ENCODE measurements at regions not wholly inside any gene's neighbourhood (a gene's known extent, or its start where the extent isn't known, plus 50 kb on each side); places are given as distances from the start of the nearest gene placed in this dataset.
"Not testable (repeated sequence)": the region's sequence is repeated elsewhere in the genome, so short reads cannot be mapped to it uniquely, and the experiment has no call there.

- WGBS, 2 donors = 91 to 92% methylated on average over 26 to 33 of the region's 33 CpGs
- not testable (repeated sequence) for H3K36me3 ChIP-seq (ENCODE audit: control insufficient read depth in 4 of 4, insufficient read depth in 4 of 4, low read length in 4 of 4); H3K27ac ChIP-seq (ENCODE audit: low read depth in 1 of 2, low read length in 1 of 2); H3K9ac ChIP-seq (ENCODE audit: insufficient read depth in 1 of 2, low read length in 2 of 2); H3K4me3 ChIP-seq; H3K27me3 ChIP-seq (ENCODE audit: control insufficient read depth in 3 of 3, insufficient read depth in 3 of 3, low read length in 2 of 3); ATAC-seq (ENCODE audit: insufficient read depth, low FRiP score); DNase-seq; H3K4me1 ChIP-seq (ENCODE audit: control insufficient read depth in 5 of 5, insufficient read depth in 5 of 5, low read length in 5 of 5)
- peaks cover 0 to 19% (median 0%) of the 10 kb centered on the region in 4 donors for H3K9me3 ChIP-seq (ENCODE audit: control insufficient read depth in 4 of 4, insufficient read depth in 3 of 4, low read length in 3 of 4)
Measured at GRCh38 chr7:63748571-63749302, 249.9 kb upstream of the ZNF722 start.

GRCh38 chr7:63752446-63752845, 246.2 kb upstream of the ZNF722 start:
- H3K4me3 ChIP-seq; H3K27ac ChIP-seq (ENCODE audit: low read depth in 1 of 2, low read length in 1 of 2); ATAC-seq (ENCODE audit: insufficient read depth, low FRiP score); H3K4me1 ChIP-seq (ENCODE audit: control insufficient read depth in 5 of 5, insufficient read depth in 5 of 5, low read length in 5 of 5); DNase-seq; H3K36me3 ChIP-seq (ENCODE audit: control insufficient read depth in 4 of 4, insufficient read depth in 4 of 4, low read length in 4 of 4); H3K9ac ChIP-seq (ENCODE audit: insufficient read depth in 1 of 2, low read length in 2 of 2); H3K27me3 ChIP-seq (ENCODE audit: control insufficient read depth in 3 of 3, insufficient read depth in 3 of 3, low read length in 2 of 3): not testable (repeated sequence)
- H3K9me3 ChIP-seq (ENCODE audit: control insufficient read depth in 4 of 4, insufficient read depth in 3 of 4, low read length in 3 of 4) = peaks cover 0 to 12% (median 0%) of the 10 kb centered on the region in 4 donors
- 71 to 85% methylated on average over 1 to 13 of the region's 18 CpGs for WGBS, 2 donors

GRCh38 chr7:63753160-63753559, 245.5 kb upstream of the ZNF722 start:
- not testable (repeated sequence) for H3K9ac ChIP-seq (ENCODE audit: insufficient read depth in 1 of 2, low read length in 2 of 2); H3K27ac ChIP-seq (ENCODE audit: low read depth in 1 of 2, low read length in 1 of 2); DNase-seq; H3K4me1 ChIP-seq (ENCODE audit: control insufficient read depth in 5 of 5, insufficient read depth in 5 of 5, low read length in 5 of 5); H3K27me3 ChIP-seq (ENCODE audit: control insufficient read depth in 3 of 3, insufficient read depth in 3 of 3, low read length in 2 of 3); H3K36me3 ChIP-seq (ENCODE audit: control insufficient read depth in 4 of 4, insufficient read depth in 4 of 4, low read length in 4 of 4); ATAC-seq (ENCODE audit: insufficient read depth, low FRiP score); H3K9me3 ChIP-seq (ENCODE audit: control insufficient read depth in 4 of 4, insufficient read depth in 3 of 4, low read length in 3 of 4); H3K4me3 ChIP-seq
- WGBS, 2 donors = 89 to 94% methylated on average over 6 to 7 of the region's 22 CpGs

- ATAC-seq (ENCODE audit: insufficient read depth, low FRiP score); H3K27me3 ChIP-seq (ENCODE audit: control insufficient read depth in 3 of 3, insufficient read depth in 3 of 3, low read length in 2 of 3); H3K9me3 ChIP-seq (ENCODE audit: control insufficient read depth in 4 of 4, insufficient read depth in 3 of 4, low read length in 3 of 4); H3K36me3 ChIP-seq (ENCODE audit: control insufficient read depth in 4 of 4, insufficient read depth in 4 of 4, low read length in 4 of 4); H3K9ac ChIP-seq (ENCODE audit: insufficient read depth in 1 of 2, low read length in 2 of 2); H3K4me1 ChIP-seq (ENCODE audit: control insufficient read depth in 5 of 5, insufficient read depth in 5 of 5, low read length in 5 of 5); H3K27ac ChIP-seq (ENCODE audit: low read depth in 1 of 2, low read length in 1 of 2); H3K4me3 ChIP-seq; DNase-seq: not testable (repeated sequence)
- WGBS, 2 donors = 94% methylated on average over 14 of the region's 29 CpGs; no CpG with 5 or more reads in 1 of the 2 donors
Measured at GRCh38 chr7:63760202-63760601, 238.4 kb upstream of the ZNF722 start.

GRCh38 chr7:63765541-63765940, 233.1 kb upstream of the ZNF722 start:
- not testable (repeated sequence) for H3K27me3 ChIP-seq (ENCODE audit: control insufficient read depth in 3 of 3, insufficient read depth in 3 of 3, low read length in 2 of 3); H3K9ac ChIP-seq (ENCODE audit: insufficient read depth in 1 of 2, low read length in 2 of 2); H3K36me3 ChIP-seq (ENCODE audit: control insufficient read depth in 4 of 4, insufficient read depth in 4 of 4, low read length in 4 of 4); H3K27ac ChIP-seq (ENCODE audit: low read depth in 1 of 2, low read length in 1 of 2); H3K4me1 ChIP-seq (ENCODE audit: control insufficient read depth in 5 of 5, insufficient read depth in 5 of 5, low read length in 5 of 5); ATAC-seq (ENCODE audit: insufficient read depth, low FRiP score); DNase-seq; H3K4me3 ChIP-seq
- H3K9me3 ChIP-seq (ENCODE audit: control insufficient read depth in 4 of 4, insufficient read depth in 3 of 4, low read length in 3 of 4) = peaks cover 0 to 19% (median 0%) of the 10 kb centered on the region in 4 donors
- WGBS, 2 donors = 91 to 92% methylated on average over 13 of the region's 13 CpGs

- 89 to 93% methylated on average over 22 to 23 of the region's 23 CpGs for WGBS, 2 donors
- not testable (repeated sequence) for ATAC-seq (ENCODE audit: insufficient read depth, low FRiP score); H3K4me3 ChIP-seq; H3K4me1 ChIP-seq (ENCODE audit: control insufficient read depth in 5 of 5, insufficient read depth in 5 of 5, low read length in 5 of 5); H3K9ac ChIP-seq (ENCODE audit: insufficient read depth in 1 of 2, low read length in 2 of 2); H3K27me3 ChIP-seq (ENCODE audit: control insufficient read depth in 3 of 3, insufficient read depth in 3 of 3, low read length in 2 of 3); H3K27ac ChIP-seq (ENCODE audit: low read depth in 1 of 2, low read length in 1 of 2); DNase-seq; H3K36me3 ChIP-seq (ENCODE audit: control insufficient read depth in 4 of 4, insufficient read depth in 4 of 4, low read length in 4 of 4)
- peaks cover 0 to 19% (median 0%) of the 10 kb centered on the region in 4 donors for H3K9me3 ChIP-seq (ENCODE audit: control insufficient read depth in 4 of 4, insufficient read depth in 3 of 4, low read length in 3 of 4)
Measured at GRCh38 chr7:63766197-63766596, 232.5 kb upstream of the ZNF722 start.

GRCh38 chr7:63770162-63770561, 228.5 kb upstream of the ZNF722 start:
- not testable (repeated sequence) for H3K27me3 ChIP-seq (ENCODE audit: control insufficient read depth in 3 of 3, insufficient read depth in 3 of 3, low read length in 2 of 3); H3K4me3 ChIP-seq; H3K9ac ChIP-seq (ENCODE audit: insufficient read depth in 1 of 2, low read length in 2 of 2); H3K36me3 ChIP-seq (ENCODE audit: control insufficient read depth in 4 of 4, insufficient read depth in 4 of 4, low read length in 4 of 4); DNase-seq; H3K27ac ChIP-seq (ENCODE audit: low read depth in 1 of 2, low read length in 1 of 2); H3K4me1 ChIP-seq (ENCODE audit: control insufficient read depth in 5 of 5, insufficient read depth in 5 of 5, low read length in 5 of 5); ATAC-seq (ENCODE audit: insufficient read depth, low FRiP score)
- peaks cover 0 to 26% (median 0%) of the 10 kb centered on the region in 4 donors for H3K9me3 ChIP-seq (ENCODE audit: control insufficient read depth in 4 of 4, insufficient read depth in 3 of 4, low read length in 3 of 4)
- 71 to 86% methylated on average over 10 of the region's 10 CpGs for WGBS, 2 donors

- 82 to 89% methylated on average over 22 to 25 of the region's 26 CpGs for WGBS, 2 donors
- not testable (repeated sequence) for ATAC-seq (ENCODE audit: insufficient read depth, low FRiP score)
Measured at GRCh38 chr7:63771389-63772085, 227.1 kb upstream of the ZNF722 start.

More at GRCh38 chr7:63771389-63772085, 227.1 kb upstream of the ZNF722 start:
- H3K27me3 ChIP-seq (ENCODE audit: control insufficient read depth in 3 of 3, insufficient read depth in 3 of 3, low read length in 2 of 3); H3K27ac ChIP-seq (ENCODE audit: low read depth in 1 of 2, low read length in 1 of 2); H3K4me1 ChIP-seq (ENCODE audit: control insufficient read depth in 5 of 5, insufficient read depth in 5 of 5, low read length in 5 of 5); H3K4me3 ChIP-seq; DNase-seq; H3K9ac ChIP-seq (ENCODE audit: insufficient read depth in 1 of 2, low read length in 2 of 2); H3K36me3 ChIP-seq (ENCODE audit: control insufficient read depth in 4 of 4, insufficient read depth in 4 of 4, low read length in 4 of 4): not testable (repeated sequence)
- peaks cover 0 to 15% (median 0%) of the 10 kb centered on the region in 4 donors for H3K9me3 ChIP-seq (ENCODE audit: control insufficient read depth in 4 of 4, insufficient read depth in 3 of 4, low read length in 3 of 4)

Data from lung (tissue), 9 donors.